ENCODE measurements at regions not wholly inside any gene's neighbourhood (a gene's known extent, or its start where the extent isn't known, plus 50 kb on each side); places are given as distances from the start of the nearest gene placed in this dataset.

DNA sequence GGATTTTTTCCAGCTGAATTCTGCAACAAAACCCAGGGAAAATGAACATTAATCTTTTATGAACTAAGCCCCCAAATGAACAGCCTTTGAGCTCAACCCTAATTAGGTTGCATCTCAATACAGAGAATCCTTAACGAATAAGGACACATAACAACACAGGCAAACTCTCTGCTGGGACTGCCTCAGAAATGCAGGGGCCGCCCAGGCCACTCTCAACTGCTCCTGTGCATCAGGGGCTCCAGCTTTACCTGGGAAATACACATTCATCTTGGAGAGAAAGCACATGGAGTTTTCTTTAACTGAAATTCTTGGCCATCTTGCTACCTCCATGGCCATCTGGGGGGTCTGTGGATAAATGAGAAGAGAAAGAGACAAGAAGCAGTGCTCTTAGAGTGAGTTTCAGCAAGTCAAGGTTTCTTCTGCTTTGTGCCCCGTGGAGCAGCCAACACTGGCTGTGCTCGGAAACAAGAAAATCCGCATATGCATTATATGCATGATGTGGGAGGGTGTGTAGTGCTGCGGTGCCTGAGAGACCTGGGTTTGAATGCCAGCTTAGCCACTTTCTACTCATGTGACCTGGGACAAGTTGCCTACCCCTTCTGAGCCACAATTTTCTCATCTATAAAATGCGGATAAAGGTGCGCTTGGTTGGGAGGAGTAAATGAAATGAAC is 81.9 kb upstream of the RCN1 start:
- TF ChIP-seq, protein P1, sequence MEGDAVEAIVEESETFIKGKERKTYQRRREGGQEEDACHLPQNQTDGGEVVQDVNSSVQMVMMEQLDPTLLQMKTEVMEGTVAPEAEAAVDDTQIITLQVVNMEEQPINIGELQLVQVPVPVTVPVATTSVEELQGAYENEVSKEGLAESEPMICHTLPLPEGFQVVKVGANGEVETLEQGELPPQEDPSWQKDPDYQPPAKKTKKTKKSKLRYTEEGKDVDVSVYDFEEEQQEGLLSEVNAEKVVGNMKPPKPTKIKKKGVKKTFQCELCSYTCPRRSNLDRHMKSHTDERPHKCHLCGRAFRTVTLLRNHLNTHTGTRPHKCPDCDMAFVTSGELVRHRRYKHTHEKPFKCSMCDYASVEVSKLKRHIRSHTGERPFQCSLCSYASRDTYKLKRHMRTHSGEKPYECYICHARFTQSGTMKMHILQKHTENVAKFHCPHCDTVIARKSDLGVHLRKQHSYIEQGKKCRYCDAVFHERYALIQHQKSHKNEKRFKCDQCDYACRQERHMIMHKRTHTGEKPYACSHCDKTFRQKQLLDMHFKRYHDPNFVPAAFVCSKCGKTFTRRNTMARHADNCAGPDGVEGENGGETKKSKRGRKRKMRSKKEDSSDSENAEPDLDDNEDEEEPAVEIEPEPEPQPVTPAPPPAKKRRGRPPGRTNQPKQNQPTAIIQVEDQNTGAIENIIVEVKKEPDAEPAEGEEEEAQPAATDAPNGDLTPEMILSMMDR (IDR thresholded peaks at IDR 0.05; ENCODE audit: low read depth, low read length), result no peak
- no peak overlapping the region for H3K4me3 ChIP-seq (ENCODE audit: low read depth, low read length)
- in situ Hi-C loops (cut with HindIII; ENCODE audit: low sequenced_read_pairs), result no loop called here
- DNase-seq (ENCODE audit: low read depth, low spot score), result no peak

DNA sequence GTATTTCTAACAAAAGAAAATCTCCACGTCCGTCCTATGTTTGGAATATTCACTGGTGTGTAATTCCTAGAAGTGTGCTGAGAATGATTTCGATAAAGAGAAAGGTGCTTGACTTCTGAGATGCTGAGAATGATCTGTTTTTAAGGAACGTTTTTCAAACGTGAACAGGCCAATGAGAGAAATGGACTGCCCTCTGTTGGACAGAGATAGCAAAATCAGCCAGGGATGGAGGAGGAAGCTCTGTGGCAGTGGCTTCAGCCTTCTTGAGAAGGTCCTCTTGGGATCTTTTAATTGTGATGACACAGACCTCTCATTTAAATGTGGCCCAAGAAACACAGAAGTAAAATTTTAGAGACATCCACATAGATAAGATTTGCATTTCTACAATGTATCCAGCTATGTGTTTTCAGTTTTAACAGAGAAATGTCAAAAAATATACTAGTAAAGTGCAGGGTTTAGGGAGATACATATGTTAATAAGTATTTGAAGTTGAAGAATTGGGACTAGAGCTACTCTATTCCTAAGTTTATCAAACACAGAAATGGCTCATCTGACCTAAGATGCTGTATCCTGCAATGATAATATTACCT is 84.0 kb upstream of the RCN1 start:
- peak; percentile 59 for DNase-seq (ENCODE audit: low read depth, low spot score)

DNA sequence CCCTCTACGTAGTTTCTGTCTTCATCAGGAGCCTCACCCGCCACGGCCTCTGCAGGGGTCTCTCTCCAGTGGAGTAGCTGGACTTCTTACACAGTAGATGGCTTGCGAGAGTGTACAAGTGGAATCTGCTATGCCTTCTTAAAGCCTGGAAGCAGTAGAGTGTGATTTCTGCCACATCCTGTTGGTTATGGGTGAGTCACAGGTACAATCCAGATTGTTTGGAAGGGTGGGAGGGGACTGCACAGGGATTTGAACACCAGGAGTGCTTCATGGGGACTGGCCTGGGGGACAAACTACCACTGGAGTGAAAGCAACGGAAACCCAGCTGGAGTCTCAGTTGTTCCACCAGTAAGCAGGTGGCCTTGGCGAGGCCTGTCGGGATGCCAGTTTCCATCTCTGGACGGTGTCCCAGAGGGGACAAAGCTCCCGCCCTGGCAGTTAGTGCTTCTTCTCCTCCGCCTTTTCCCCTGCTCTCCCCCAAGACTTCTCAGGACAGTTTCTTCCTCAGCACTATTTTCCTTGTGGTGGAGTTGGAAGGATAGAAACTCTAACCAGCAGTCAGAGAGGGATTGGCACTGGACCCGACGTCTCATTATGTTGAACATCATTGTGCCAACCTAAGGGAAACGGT is 85.0 kb upstream of the RCN1 start:
- peak; percentile 41 for DNase-seq (ENCODE audit: low read depth, low spot score)
- TF ChIP-seq, protein P1 (IDR thresholded peaks at IDR 0.05; ENCODE audit: low read depth, low read length), result no peak
- in situ Hi-C loops (cut with HindIII; ENCODE audit: low sequenced_read_pairs), result no loop called here
- H3K4me3 ChIP-seq (ENCODE audit: low read depth, low read length), result no peak overlapping the region

More for the DNA sequence above, 84.0 kb upstream of the RCN1 start:
- in situ Hi-C loops (cut with HindIII; ENCODE audit: low sequenced_read_pairs), result no loop called here
- TF ChIP-seq, protein P1 (IDR thresholded peaks at IDR 0.05; ENCODE audit: low read depth, low read length), result peak; percentile 78
- no peak overlapping the region for H3K4me3 ChIP-seq (ENCODE audit: low read depth, low read length)

DNA sequence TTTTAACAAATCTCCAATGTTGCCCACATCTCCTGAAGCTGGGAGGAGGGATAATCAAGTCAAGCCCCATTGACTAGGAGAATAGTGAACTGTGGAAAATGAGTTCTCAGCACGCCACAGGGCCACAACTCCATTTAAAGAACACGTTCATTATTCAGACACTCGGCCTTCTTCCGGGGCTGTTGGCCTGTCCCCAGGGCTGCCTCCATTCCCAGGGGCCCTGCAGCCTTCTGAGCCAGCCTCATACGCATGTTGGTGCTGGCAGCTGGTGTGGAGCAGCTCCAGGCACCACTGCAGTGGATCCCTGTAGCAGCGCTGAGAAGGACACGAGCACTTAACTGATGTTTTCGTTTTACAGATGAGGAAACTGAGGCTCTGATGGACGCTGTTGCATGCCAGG is 87.5 kb upstream of the RCN1 start:
- TF ChIP-seq, protein P1 (IDR thresholded peaks at IDR 0.05; ENCODE audit: low read depth, low read length), result no peak
- no peak for DNase-seq (ENCODE audit: low read depth, low spot score)
- in situ Hi-C loops (cut with HindIII; ENCODE audit: low sequenced_read_pairs), result no loop called here
- no peak overlapping the region for H3K4me3 ChIP-seq (ENCODE audit: low read depth, low read length)

DNA sequence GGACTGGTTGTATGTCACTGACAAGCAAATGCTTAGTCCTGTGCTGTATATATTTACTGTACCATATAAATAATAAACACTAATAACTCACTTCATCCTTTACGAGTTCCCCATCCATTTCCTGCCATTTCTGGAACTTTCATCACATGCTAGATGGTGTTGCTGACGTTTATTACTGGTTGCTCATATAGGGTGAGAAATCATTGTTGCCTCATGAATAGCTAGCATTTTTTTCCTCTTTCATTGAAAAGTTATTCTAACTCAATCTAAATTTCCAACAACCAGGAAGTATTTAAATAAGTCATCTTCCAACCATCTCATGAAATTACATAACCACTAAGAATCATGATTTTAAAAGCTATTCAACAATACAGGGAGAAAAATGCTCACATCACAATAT is 88.6 kb upstream of the RCN1 start:
- in situ Hi-C loops (cut with HindIII; ENCODE audit: low sequenced_read_pairs), result no loop called here
- no peak overlapping the region for H3K4me3 ChIP-seq (ENCODE audit: low read depth, low read length)
- no peak for DNase-seq (ENCODE audit: low read depth, low spot score)
- TF ChIP-seq, protein P1 (IDR thresholded peaks at IDR 0.05; ENCODE audit: low read depth, low read length), result no peak

DNA sequence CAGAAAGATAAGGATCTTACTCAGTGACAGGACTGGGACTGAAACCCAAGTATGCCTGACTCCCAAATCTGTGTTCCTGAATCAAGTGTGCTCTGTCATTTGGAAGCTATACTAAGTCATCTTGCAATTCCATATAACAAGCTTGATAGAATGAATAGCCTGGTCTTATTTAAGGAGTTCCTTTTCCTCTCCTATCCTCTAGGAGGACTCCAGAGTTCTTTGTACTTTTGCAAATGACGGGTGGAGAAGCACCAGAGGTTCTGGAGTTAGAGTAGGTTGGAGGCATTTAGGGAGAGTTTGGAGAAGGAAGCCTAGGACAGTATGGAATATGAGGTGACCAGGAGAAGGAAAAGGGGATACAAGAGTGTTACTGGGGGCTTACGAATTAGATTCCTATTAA is 92.9 kb upstream of the RCN1 start:
- in situ Hi-C loops (cut with HindIII; ENCODE audit: low sequenced_read_pairs), result no loop called here
- H3K4me3 ChIP-seq (ENCODE audit: low read depth, low read length), result no peak overlapping the region
- TF ChIP-seq, protein P1 (IDR thresholded peaks at IDR 0.05; ENCODE audit: low read depth, low read length), result no peak
- no peak for DNase-seq (ENCODE audit: low read depth, low spot score)
